ENCODE measurements at regions not wholly inside any gene's neighbourhood (a gene's known extent, or its start where the extent isn't known, plus 50 kb on each side); places are given as distances from the start of the nearest gene placed in this dataset.

DNA sequence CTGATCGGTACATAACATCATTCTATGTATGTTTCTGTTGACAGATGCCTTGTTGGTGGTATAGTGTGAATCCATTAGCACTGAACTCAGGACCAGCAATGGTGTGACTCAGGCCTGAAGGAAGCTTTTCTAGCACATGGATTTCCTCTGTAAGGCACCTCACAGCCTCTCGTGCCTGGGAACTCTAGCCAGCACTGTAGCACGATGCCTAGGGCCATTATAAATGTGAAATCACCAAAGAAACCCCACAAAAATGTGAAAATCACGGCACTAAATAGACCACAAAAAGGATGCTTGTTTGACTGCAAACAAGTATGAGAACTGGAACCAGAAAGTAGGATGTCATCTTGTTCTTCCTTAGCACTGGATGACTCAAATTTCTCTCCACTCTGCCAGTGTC lies 63.7 kb upstream of the NKX2-2 start:
- H3K27me3 ChIP-seq (ENCODE audit: control insufficient read depth, insufficient read depth, low read length) = no peaks in the 10 kb centered on the region
- no peak overlapping the region for H2AK5ac ChIP-seq (ENCODE audit: low read depth, low read length)
- H2BK20ac ChIP-seq (ENCODE audit: low read depth, low read length) = no peak overlapping the region
- TF ChIP-seq MXI1 (IDR thresholded peaks at IDR 0.05; ENCODE audit: borderline replicate concordance, low read depth, low read length) (no peak), POLR2A (IDR thresholded peaks at IDR 0.05; ENCODE audit: low read depth, low read length) (no peak), NFE2L2 (IDR thresholded peaks at IDR 0.05; ENCODE audit: low read depth, low read length) (no peak), CEBPB (IDR thresholded peaks at IDR 0.05; ENCODE audit: low read depth, low read length) (no peak), MAZ (IDR thresholded peaks at IDR 0.05; ENCODE audit: borderline replicate concordance, low read depth, low read length) (no peak), SMC3 (IDR thresholded peaks at IDR 0.05; ENCODE audit: low read depth, low read length) (no peak), RAD21 (IDR thresholded peaks at IDR 0.05; ENCODE audit: low read length) (no peak)
- TF ChIP-seq, protein P1, sequence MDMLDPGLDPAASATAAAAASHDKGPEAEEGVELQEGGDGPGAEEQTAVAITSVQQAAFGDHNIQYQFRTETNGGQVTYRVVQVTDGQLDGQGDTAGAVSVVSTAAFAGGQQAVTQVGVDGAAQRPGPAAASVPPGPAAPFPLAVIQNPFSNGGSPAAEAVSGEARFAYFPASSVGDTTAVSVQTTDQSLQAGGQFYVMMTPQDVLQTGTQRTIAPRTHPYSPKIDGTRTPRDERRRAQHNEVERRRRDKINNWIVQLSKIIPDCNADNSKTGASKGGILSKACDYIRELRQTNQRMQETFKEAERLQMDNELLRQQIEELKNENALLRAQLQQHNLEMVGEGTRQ (IDR thresholded peaks at IDR 0.05; ENCODE audit: low read depth, low read length) = no peak
- no peak overlapping the region for H2AFZ ChIP-seq (replicated peaks; ENCODE audit: low read length, poor library complexity)
- H2AK9ac ChIP-seq (replicated peaks; ENCODE audit: low read depth, low read length, poor library complexity) = no peak overlapping the region
- no peak overlapping the region for H3K4me3 ChIP-seq (ENCODE audit: insufficient read depth, low read depth, low read length)
- no peaks in the 10 kb centered on the region for H3K79me1 ChIP-seq (ENCODE audit: low read depth in 1 of 2, low read length in 2 of 2)
- no peak overlapping the region for H3K4me2 ChIP-seq (ENCODE audit: low read depth, low read length)
- no peak overlapping the region for H4K91ac ChIP-seq (ENCODE audit: insufficient read depth, low read depth, low read length)
- H4K20me1 ChIP-seq (ENCODE audit: insufficient read depth, low read length) = no peaks in the 10 kb centered on the region
- H3K23ac ChIP-seq (ENCODE audit: low read depth, low read length) = no peak overlapping the region
- no peaks in the 10 kb centered on the region for H3K9me1 ChIP-seq (ENCODE audit: insufficient read depth, low read length)
- no peaks in the 10 kb centered on the region for H3K4me1 ChIP-seq (ENCODE audit: control insufficient read depth, insufficient read depth, low read length)
- no peak overlapping the region for H2BK15ac ChIP-seq (ENCODE audit: low read depth, low read length)
- no peaks in the 10 kb centered on the region for H3K9me3 ChIP-seq (ENCODE audit: control insufficient read depth, insufficient read depth, low read length)
- intact Hi-C loops (cut with micrococcal nuclease) = no loop called here
- no peak overlapping the region for H4K5ac ChIP-seq (ENCODE audit: low read depth, low read length)
- no peaks in the 10 kb centered on the region for H3K36me3 ChIP-seq (ENCODE audit: control insufficient read depth, insufficient read depth, low read length)
- H3K14ac ChIP-seq (replicated peaks; ENCODE audit: low read depth, low read length) = no peak overlapping the region
- POLR2A ChIA-PET (ENCODE audit: unreplicated experiment) = no interaction called here
- H2BK5ac ChIP-seq (ENCODE audit: low read depth, low read length, poor library complexity, severe bottlenecking) = no peak overlapping the region
- WGBS, 2 experiments (ENCODE audit: extremely low coverage in 2 of 2, insufficient read length in 1 of 2) = no CpG with 5 or more reads among the region's 4 CpGs
- DNase-seq (no peak), ATAC-seq (ENCODE audit: low read depth) (no peak)
- CTCF ChIA-PET = no interaction called here
- no TSS peak for BruUV-seq (replicated peaks)
- no peak overlapping the region for H4K8ac ChIP-seq (ENCODE audit: low read depth in 2 of 2, low read length in 2 of 2)
- H3K27ac ChIP-seq (ENCODE audit: insufficient read depth, low read length) = no peak overlapping the region
- no peak overlapping the region for H3K9ac ChIP-seq (ENCODE audit: low read depth, low read length)
- in situ Hi-C loops (cut with MboI; ENCODE audit: low sequenced_read_pairs) = no loop called here
- dilution Hi-C loops (cut with HindIII; ENCODE audit: low sequenced_read_pairs, unreplicated experiment) = no loop called here
- no peak overlapping the region for H3K56ac ChIP-seq (ENCODE audit: extremely low read depth, insufficient read depth, low read length)
- no peak overlapping the region for H3K4ac ChIP-seq (ENCODE audit: low read depth, low read length)
- H3K18ac ChIP-seq (ENCODE audit: low read depth, low read length) = no peak overlapping the region
- no peak overlapping the region for H2BK120ac ChIP-seq (ENCODE audit: low read depth, low read length)

Measured in IMR-90 (cell line).